NCI-H2081 treated with DMSO at 0.1 percent for 48 hours (cell line): ENCODE measurements at regions not wholly inside any gene's neighbourhood (a gene's known extent, or its start where the extent isn't known, plus 50 kb on each side); places are given as distances from the start of the nearest gene placed in this dataset.
A peak's percentile ranks its signal among the peaks of the same experiment; 100 is the strongest.

Experiments
- DNase-seq: peaks from one replicate; lab custom pipeline; 2025; lab: John Stamatoyannopoulos, UW

DNA sequence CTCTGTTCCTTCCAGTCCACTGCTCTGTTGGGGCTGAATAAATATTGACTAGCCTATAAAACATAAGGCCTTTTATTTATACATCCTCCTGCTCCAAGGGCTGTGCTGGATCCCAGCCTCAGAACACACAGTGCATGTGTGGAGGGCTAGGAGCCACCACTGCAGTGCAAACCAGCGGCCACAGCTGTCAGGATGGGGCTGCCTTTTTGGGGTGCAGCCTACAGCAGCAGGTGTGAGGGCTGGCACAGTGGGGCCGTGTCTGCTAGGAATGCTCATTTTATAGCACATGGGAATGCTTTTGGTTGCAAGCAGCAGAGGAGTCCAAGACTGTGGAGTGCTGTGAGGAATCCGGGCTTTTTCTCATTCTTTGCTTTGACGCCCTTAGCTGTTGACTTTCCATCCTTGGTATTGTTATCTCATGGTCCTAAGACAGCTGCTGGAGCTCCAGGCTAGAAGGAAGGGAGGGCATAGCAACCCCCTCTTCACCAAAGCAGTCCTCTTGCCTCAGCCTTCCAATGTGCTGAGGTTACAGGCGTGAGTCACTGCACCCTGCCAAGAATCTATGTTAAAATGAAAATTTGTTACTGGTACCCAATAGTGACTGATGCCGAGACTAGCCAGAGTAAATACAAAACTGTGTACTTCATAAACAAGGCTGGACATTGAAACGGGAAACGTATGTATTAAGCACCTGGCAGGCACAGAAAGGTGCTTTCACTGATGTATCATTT is 334.3 kb upstream of the GATB start:
- peak; percentile 50 for DNase-seq

DNA sequence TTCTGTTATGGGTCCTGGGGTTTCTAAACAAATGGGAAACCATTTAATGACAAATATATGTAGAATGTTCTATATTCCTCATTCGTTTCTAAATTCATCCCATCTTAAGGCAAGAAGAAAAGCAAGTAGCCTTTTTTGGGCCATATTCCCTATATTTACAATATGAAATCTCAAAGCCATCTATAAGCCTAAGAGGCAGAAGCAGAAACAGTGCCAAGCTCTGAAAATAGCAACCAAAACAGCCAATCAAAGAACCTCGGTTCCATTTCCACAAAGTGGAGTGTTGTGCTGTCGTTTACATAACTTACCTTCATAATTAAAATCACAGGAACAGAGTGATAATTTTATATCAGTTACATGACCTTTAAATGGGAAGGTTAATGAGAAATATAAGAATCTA is 330.6 kb upstream of the GATB start:
- no peak for DNase-seq

DNA sequence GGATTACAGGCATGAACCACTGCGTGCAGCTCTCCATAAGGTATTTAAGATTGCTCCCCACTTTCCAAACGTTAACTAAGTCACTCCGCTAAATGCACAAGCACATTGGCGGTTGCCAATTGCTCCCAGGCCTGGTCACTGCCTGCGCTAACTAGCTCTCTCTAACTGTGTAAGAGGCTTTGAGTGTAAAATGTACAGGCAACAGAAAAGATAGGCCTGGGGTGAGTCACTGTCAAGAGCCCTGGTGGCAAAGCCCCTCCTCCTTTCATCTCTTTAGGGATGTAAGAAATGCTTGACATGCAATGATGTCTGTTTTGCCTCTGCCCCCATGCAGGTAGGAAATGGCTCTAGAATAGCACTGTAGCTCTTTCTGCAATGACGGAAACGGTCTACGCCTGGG is 329.7 kb upstream of the GATB start:
- no peak for DNase-seq

GRCh38 chr4:152089584-152089983 is 328.8 kb upstream of the GATB start:
- no peak for DNase-seq

GRCh38 chr4:152087335-152087734 is 326.5 kb upstream of the GATB start:
- no peak for DNase-seq

DNA sequence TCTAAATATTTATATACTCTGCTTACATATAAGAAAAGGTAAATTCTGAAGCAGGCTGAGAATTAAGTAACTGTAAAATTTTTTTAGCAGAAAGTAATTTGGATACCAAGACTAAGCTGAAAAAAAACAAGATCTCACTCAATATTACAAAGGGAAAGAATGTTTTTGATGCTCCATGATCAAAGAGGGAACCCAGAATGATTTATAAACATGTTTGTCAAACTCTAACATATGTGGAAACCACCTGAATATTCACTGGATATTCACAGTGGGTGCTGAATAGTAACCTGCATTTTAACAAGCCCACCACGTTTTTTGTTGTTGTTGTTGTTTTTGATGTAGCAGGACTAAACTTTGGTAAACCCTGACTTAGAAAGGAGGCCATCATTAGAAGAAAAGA is 324.9 kb upstream of the GATB start:
- no peak for DNase-seq

- DNase-seq = no peak
Measured at GRCh38 chr4:152083338-152083737, 322.5 kb upstream of the GATB start.

GRCh38 chr4:152081024-152081423 is 320.2 kb upstream of the GATB start:
- DNase-seq = no peak

GRCh38 chr4:152079543-152080293 is 318.9 kb upstream of the GATB start:
- no peak for DNase-seq

DNA sequence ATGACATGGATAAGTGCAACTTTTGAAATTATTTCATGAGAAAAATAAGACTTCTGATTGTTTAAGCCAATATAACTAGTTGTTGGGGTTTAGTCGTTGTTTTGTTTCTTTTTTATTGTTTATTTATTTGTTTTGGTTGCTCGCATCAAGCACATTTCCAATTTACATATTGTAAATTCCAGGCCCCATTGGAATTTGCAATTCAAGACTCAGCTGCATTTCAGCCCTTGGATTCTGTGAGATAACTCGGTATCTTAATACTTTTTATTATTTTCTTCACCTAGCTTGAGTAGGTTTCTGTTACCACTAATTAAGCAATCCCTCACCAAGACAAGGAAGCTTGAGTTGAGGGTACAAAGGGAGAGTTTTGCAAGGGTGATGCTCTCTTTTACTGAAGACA is 318.3 kb upstream of the GATB start:
- DNase-seq = no peak

GRCh38 chr4:152077582-152077981 is 316.8 kb upstream of the GATB start:
- no peak for DNase-seq

DNA sequence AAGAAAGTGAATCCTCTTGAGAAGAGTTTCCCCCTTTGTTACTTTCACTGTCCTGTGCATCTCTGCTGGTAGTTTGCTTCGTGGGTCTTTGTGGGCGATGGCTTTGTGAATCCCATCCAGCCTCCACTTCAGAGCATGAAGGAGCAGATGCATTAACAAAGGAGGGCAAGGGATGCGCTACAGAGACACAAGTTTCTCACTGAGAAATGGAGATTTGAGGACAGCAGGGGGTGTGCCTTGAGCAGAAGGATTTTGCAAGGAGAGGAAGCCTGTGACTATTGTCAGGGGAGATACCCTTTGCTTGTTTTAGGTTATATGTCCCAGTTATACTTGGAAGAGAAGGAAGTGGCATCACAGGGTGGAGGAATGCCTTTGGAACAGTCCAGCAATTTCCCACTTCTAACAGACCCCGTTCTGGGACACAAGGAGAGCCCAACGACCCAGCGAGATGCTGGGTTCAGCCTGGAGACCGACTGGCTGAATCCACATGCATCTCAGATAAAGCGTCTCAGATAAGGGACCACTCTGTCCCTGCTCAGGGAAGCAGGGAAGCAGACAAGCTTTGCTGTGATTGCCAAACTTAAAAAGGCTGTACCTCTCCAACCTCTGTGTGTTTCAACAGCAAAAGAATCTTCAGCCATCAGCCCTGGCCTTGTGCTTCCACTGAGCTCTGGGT is 314.6 kb upstream of the GATB start:
- no peak for DNase-seq

DNA sequence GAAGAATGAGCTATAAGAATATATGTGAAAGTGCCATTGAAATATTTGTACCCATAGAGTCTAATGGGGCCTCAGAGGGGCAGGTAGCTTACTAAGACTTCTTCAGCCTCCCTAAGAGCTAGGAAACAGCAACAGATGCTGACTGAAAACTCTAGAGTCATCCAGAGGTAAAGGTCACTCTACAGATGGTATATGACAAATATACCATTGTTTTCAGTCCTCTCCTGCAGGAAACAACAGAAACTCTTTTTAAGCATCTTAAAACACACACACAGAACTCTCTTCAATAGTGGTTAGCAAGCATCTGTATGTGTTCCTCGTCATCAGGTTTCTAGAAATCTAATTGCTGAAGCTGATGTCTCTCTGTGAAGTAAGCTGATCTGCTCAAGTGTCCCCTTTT is 313.8 kb upstream of the GATB start:
- no peak for DNase-seq

- no peak for DNase-seq
Measured at GRCh38 chr4:152074088-152074437, 313.3 kb upstream of the GATB start.

- DNase-seq = no peak
Measured at GRCh38 chr4:152073351-152074087, 312.7 kb upstream of the GATB start.

DNA sequence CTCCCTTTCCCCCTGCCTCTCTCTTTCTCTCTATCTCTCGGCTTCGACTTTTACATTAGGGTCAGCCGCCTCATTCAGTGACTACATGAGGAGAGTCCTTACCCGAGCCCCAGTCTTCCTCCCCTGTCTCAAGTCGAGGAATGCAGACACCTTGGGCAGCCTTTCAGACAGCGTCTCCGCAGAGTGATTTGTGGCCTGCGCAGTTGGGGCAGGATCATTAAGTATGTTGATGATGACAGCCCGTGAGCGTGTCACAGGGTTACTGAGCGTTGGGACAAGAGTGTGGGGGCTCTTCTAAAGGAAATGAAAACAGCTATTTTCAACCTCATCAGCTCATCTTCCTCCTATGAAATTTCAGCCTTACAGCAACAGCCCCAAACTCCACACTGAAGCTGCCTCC is 312.1 kb upstream of the GATB start:
- no peak for DNase-seq

GRCh38 chr4:152072001-152072485 is 311.2 kb upstream of the GATB start:
- no peak for DNase-seq

GRCh38 chr4:152070854-152071253 is 310.0 kb upstream of the GATB start:
- no peak for DNase-seq

DNA sequence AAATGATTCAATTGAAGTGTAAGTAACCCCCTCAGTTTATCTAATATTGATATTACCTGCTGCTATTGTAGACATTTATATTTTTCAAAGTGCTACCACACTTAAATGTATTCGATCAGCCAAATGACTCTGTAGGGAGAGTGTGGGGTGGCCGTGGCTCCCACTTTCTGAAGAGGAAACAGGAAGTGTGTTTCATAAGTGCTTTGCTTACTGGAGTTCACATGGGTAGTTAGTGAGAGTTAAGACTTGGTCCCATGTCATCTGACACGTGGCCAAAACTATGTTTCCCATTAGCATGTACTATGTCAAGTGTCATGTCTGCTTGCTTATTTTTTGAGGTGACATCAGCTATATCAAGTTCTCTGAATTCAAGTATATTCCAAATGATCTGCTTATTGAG is 308.1 kb upstream of the GATB start:
- no peak for DNase-seq

GRCh38 chr4:152065545-152065944 is 304.7 kb upstream of the GATB start:
- DNase-seq = no peak

DNA sequence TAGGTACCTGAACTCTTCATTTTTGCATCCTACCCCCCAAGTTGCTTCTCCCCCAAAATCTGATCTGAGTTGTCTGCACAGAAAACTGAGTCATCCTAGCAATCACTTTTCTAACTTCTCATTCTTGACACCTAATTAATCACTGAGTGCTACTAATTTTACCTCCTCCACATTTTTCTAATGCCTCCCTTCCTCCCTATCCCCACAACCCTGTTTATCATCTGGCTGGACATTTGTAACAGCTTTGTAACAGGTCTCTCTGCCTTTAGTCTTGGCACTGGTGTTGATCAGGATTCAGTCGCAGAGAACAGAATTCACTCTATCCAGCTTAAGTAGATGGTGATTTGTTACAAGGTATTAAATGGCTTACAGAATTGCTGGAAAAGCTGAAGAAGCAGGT is 303.9 kb upstream of the GATB start:
- DNase-seq = no peak

GRCh38 chr4:152064282-152064681 is 303.5 kb upstream of the GATB start:
- DNase-seq = no peak
